SK-N-SH (cell line): ENCODE measurements at regions not wholly inside any gene's neighbourhood (a gene's known extent, or its start where the extent isn't known, plus 50 kb on each side); places are given as distances from the start of the nearest gene placed in this dataset.

Experiments
- SMC3 ChIP-seq: IDR thresholded peaks from 2 replicates; pipeline ENCODE4 v1.6.1; 2012; ENCODE audit warnings: low read depth, low read length, improper control_type of control experiment
- TF ChIP-seq, protein P1 (sequence below): fragments of 200-600 bp; sonication (generic); IDR thresholded peaks from 2 replicates; pipeline ENCODE4 v1.6.1; 2017; ENCODE audit warnings: antibody characterized with exemption, mild to moderate bottlenecking, moderate library complexity

DNA sequence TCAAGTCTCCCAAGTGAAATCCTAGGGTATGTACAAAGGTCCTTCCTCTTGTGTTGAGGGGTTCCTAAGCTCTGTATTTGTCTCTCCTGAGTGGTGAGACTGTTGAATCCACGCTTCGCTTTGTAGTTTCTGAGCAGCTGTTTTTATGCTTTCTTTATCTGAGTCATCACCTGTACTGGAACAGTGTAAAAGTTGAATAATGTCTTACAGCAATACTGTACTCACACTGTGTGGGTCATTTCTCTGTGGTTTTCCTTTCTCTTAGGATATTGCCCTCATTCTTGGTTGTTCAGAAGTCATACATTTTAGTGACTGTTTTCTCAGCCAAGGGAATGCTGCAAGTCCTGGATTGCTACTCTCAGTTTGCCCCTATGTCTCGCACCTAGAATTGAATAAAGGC, 1596.6 kb downstream of the SLITRK5 start:
- TF ChIP-seq, protein P1, sequence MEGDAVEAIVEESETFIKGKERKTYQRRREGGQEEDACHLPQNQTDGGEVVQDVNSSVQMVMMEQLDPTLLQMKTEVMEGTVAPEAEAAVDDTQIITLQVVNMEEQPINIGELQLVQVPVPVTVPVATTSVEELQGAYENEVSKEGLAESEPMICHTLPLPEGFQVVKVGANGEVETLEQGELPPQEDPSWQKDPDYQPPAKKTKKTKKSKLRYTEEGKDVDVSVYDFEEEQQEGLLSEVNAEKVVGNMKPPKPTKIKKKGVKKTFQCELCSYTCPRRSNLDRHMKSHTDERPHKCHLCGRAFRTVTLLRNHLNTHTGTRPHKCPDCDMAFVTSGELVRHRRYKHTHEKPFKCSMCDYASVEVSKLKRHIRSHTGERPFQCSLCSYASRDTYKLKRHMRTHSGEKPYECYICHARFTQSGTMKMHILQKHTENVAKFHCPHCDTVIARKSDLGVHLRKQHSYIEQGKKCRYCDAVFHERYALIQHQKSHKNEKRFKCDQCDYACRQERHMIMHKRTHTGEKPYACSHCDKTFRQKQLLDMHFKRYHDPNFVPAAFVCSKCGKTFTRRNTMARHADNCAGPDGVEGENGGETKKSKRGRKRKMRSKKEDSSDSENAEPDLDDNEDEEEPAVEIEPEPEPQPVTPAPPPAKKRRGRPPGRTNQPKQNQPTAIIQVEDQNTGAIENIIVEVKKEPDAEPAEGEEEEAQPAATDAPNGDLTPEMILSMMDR: no peak
- no peak for TF ChIP-seq SMC3
